K562 (cell line): ENCODE measurements at regions not wholly inside any gene's neighbourhood (a gene's known extent, or its start where the extent isn't known, plus 50 kb on each side); places are given as distances from the start of the nearest gene placed in this dataset.

ENCODE experiments used
- ATAC-seq: fragments of 200-7000 bp; cut with Tn5 transposase; 3 replicates; pipeline ENCODE4 v1.9.1; 2020; ENCODE audit warnings: moderate library complexity
- BruUV-seq: library from RNA; stranded (reverse); fragments of 400-500 nt; replicated peaks from 2 replicates; lab custom pipeline; 2021; lab: Mats Ljungman, UMichigan
- CTCF ChIA-PET: fragments of 300-600 bp; formaldehyde crosslinking; extraction: SDS; loops from one replicate; lab custom pipeline; 2021; ENCODE audit warnings: low intra/inter-chr PET ratio; lab: Yijun Ruan, JAX
- POLR2A ChIA-PET: fragments of 300-600, 350-650 bp; sonication (Branson Sonifier 250); formaldehyde crosslinking; extraction: SDS; loops from one replicate; lab custom pipeline; 2021; ENCODE audit warnings: antibody characterized with exemption, inconsistent platforms; lab: Yijun Ruan, JAX
- DNase-seq, 4 experiments: peaks; one replicate each; pipeline versions ENCODE4 v3.0.0 to v3.0.0-alpha.2; 2011 to 2018; ENCODE audit warnings: low spot score in 3 of 4, mixed read lengths in 3 of 4; ENCODE audit errors: extremely low read depth in 1 of 4
- FAIRE-seq: peaks from 2 replicates; lab custom pipeline; 2011; peaks lifted over from hg19 to GRCh38; lab: Jason Lieb, UNC
- H2AFZ ChIP-seq: 2 replicates; pipeline ENCODE4 v1.6.0; 2011; ENCODE audit warnings: low read depth, low read length, control low read depth, inconsistent platforms
- H3K27ac ChIP-seq: fragments of 200-600 bp; 3 replicates; pipeline ENCODE4 v1.8.0; 2011; ENCODE audit warnings: low read depth, mild to moderate bottlenecking, control low read depth, inconsistent platforms, low read length, moderate library complexity, mixed read lengths; ENCODE audit errors: extremely low read depth
- H3K27me3 ChIP-seq, 2 experiments: fragments of 300-600 bp in 1 of 2; 2 replicates in 1 of 2; 3 replicates in 1 of 2; pipeline versions ENCODE4 v1.6.0 to v1.8.0; 2011; ENCODE audit warnings: inconsistent platforms in 2 of 2, low read length in 2 of 2, mild to moderate bottlenecking in 1 of 2, mixed read lengths in 1 of 2, moderate library complexity in 1 of 2; ENCODE audit not compliant: control insufficient read depth in 2 of 2, insufficient read depth in 2 of 2
- H3K36me3 ChIP-seq: fragments of 300-600 bp; 3 replicates; pipeline ENCODE4 v1.8.0; 2011; ENCODE audit warnings: mild to moderate bottlenecking, low read length, inconsistent platforms; ENCODE audit not compliant: control insufficient read depth, insufficient read depth
- H3K4me1 ChIP-seq, 2 experiments: fragments of 200-600 bp in 1 of 2; replicated peaks in 1 of 2; 2 replicates in 1 of 2; 3 replicates in 1 of 2; pipeline versions ENCODE4 v1.5.1 to v1.8.0; 2011; ENCODE audit warnings: inconsistent platforms in 2 of 2, low read length in 2 of 2, mild to moderate bottlenecking in 1 of 2, mixed read lengths in 1 of 2, moderate library complexity in 1 of 2; ENCODE audit not compliant: control insufficient read depth in 2 of 2, insufficient read depth in 2 of 2
- H3K4me2 ChIP-seq: 2 replicates; pipeline ENCODE4 v1.6.1; 2011; ENCODE audit warnings: low read length, control low read depth, inconsistent platforms, mixed read lengths; ENCODE audit not compliant: insufficient read depth
- H3K4me3 ChIP-seq: fragments of 200-600 bp; sonication (generic), shearing (Covaris generic); 2 replicates; pipeline ENCODE4 v1.5.1; 2016; ENCODE audit warnings: control low read depth, inconsistent platforms
- H3K79me2 ChIP-seq: fragments of 200-600 bp; 3 replicates; pipeline ENCODE4 v1.8.0; 2011; ENCODE audit warnings: low read length, inconsistent platforms; ENCODE audit not compliant: control insufficient read depth, insufficient read depth
- H3K9ac ChIP-seq, 2 experiments: 2 replicates each; pipeline versions ENCODE4 v1.6.0 to v1.6.1; 2011; ENCODE audit warnings: low read depth in 2 of 2, low read length in 2 of 2, control low read depth in 1 of 2, inconsistent platforms in 1 of 2, mild to moderate bottlenecking in 1 of 2, mixed read lengths in 1 of 2; ENCODE audit not compliant: insufficient read depth in 1 of 2
- H3K9me1 ChIP-seq: one replicate; pipeline ENCODE4 v1.6.0; 2011; ENCODE audit warnings: inconsistent platforms, mild to moderate bottlenecking, low read length, moderate library complexity; ENCODE audit not compliant: control insufficient read depth, insufficient read depth
- H3K9me3 ChIP-seq: replicated peaks from 2 replicates; pipeline ENCODE4 v1.5.1; 2011; ENCODE audit warnings: low read depth, low read length, inconsistent platforms; ENCODE audit not compliant: control insufficient read depth, insufficient read depth
- H4K20me1 ChIP-seq: replicated peaks from 2 replicates; pipeline ENCODE4 v1.6.1; 2011; ENCODE audit warnings: low read length, inconsistent platforms, mixed read lengths; ENCODE audit not compliant: control insufficient read depth, insufficient read depth
- E2F1 ChIP-seq: sonication (generic); formaldehyde crosslinking; IDR thresholded peaks from 2 replicates; pipeline ENCODE4 v1.8.1; 2023; ENCODE audit warnings: mild to moderate bottlenecking, missing genetic modification reagents, moderate library complexity
- EP300 ChIP-seq: IDR thresholded peaks from 2 replicates; pipeline ENCODE4 v1.6.1; 2012; ENCODE audit warnings: low read length, improper control_type of control experiment
- NONO ChIP-seq, 2 experiments: fragments of 200-400 bp in 1 of 2; fragments of 450-650 bp in 1 of 2; formaldehyde crosslinking in 1 of 2; IDR thresholded peaks; 2 replicates each; pipeline ENCODE4 v1.6.1; 2017; ENCODE audit warnings: low read depth in 2 of 2, mild to moderate bottlenecking in 2 of 2, moderate library complexity in 2 of 2, low read length in 1 of 2
- POLR2AphosphoS2 ChIP-seq: IDR thresholded peaks from 2 replicates; pipeline ENCODE4 v1.6.1; 2012; ENCODE audit warnings: low read length, improper control_type of control experiment
- RFX7 ChIP-seq: fragments of 250-450 bp; sonication (Bioruptor Pico); IDR thresholded peaks from 2 replicates; pipeline ENCODE4 v1.5.1; 2021; ENCODE audit warnings: mild to moderate bottlenecking
- THAP12 ChIP-seq: fragments of 250-450 bp; sonication (Bioruptor Pico); IDR thresholded peaks from 2 replicates; pipeline ENCODE4 v1.9.0; 2021; ENCODE audit warnings: mild to moderate bottlenecking, inconsistent platforms
- ZBTB2 ChIP-seq: fragments of 450-650 bp; IDR thresholded peaks from 2 replicates; pipeline ENCODE4 v1.6.1; 2016; ENCODE audit warnings: antibody characterized with exemption
- ZFX ChIP-seq: sonication (generic); formaldehyde crosslinking; IDR thresholded peaks from 2 replicates; pipeline ENCODE4 v1.8.0; 2022; ENCODE audit warnings: mild to moderate bottlenecking, missing genetic modification reagents, moderate library complexity
- ZNF133 ChIP-seq: fragments of 250-450 bp; sonication (Bioruptor Pico); IDR thresholded peaks from 2 replicates; pipeline ENCODE4 v1.4.0; 2020; ENCODE audit warnings: mild to moderate bottlenecking
- ZNF354B ChIP-seq: fragments of 250-450 bp; sonication (Bioruptor Pico); IDR thresholded peaks from 2 replicates; pipeline ENCODE4 v1.4.0; 2020
- ZNF507 ChIP-seq: conservative IDR thresholded peaks from 2 replicates; pipeline ENCODE4 v1.6.1; 2017; ENCODE audit warnings: missing genetic modification characterization, missing compliant biosample characterization
- ZNF696 ChIP-seq: fragments of 250-450 bp; sonication (Bioruptor Pico); conservative IDR thresholded peaks from 2 replicates; pipeline ENCODE4 v1.4.0; 2020; ENCODE audit warnings: mild to moderate bottlenecking, moderate library complexity
- WGBS: fragments of 100-300 bp; shearing (Covaris generic); methylation state at CpG from one replicate; pipeline ENCODE4 v1.1.6; 2016; ENCODE audit warnings: low coverage, mixed read lengths; ENCODE audit not compliant: insufficient coverage; ENCODE audit errors: missing lambda C conversion rate; 5-methylcytosine and 5-hydroxymethylcytosine counted together
- in situ Hi-C: fragments of 300-500 bp; cut with MboI; formaldehyde crosslinking; loops from 4 replicates; pipeline ENCODE4 v1.15.0; 2018; ENCODE audit warnings: inconsistent platforms, mixed read lengths
- intact Hi-C: fragments of 100-400 bp; cut with micrococcal nuclease; formaldehyde crosslinking; loops from 2 replicates; pipeline ENCODE4 v1.14.2; 2022

- 2% methylated on average over 3 of the region's 3 CpGs for WGBS
- ChIA-PET CTCF (no interaction called here), POLR2A (no interaction called here)
- Histone ChIP-seq H3K4me1 (no peaks in the 10 kb centered on the region), H3K9ac (no peak overlapping the region), H3K79me2 (no peaks in the 10 kb centered on the region), H2AFZ (no peak overlapping the region), H3K36me3 (no peaks in the 10 kb centered on the region), H3K9me3 (no peaks in the 10 kb centered on the region; the same call in 1 of the 2 replicates), H3K4me2 (no peak overlapping the region), H3K9me1 (no peaks in the 10 kb centered on the region), H3K27me3 (no peaks in the 10 kb centered on the region), H3K4me3 (no peak overlapping the region), H3K27ac (no peak overlapping the region), H4K20me1 (no peaks in the 10 kb centered on the region)
- in situ Hi-C loops = no loop called here
- TF ChIP-seq ZNF507 (tag) (no peak), EP300 (no peak), ZNF696 (no peak), NONO (IDR thresholded peaks at IDR 0.05; ENCODE audit: low read depth in 2 of 2, low read length in 1 of 2) (no peak)
- DNase-seq = no peak
- intact Hi-C loops = no loop called here
- BruUV-seq = no TSS peak
- no peak for ATAC-seq
- no peak for FAIRE-seq
Measured at GRCh38 chr6:93163146-93163545, 256.2 kb downstream of the EPHA7 start.

- in situ Hi-C loops (no loop called here), intact Hi-C loops (no loop called here)
- ChIA-PET CTCF (no interaction called here), POLR2A (no interaction called here)
- no peak overlapping the region for H3K27ac ChIP-seq
- no TSS peak for BruUV-seq
- H3K4me3 ChIP-seq = no peak overlapping the region
- no peaks in the 10 kb centered on the region for H3K27me3 ChIP-seq
- no peaks in the 10 kb centered on the region for H3K79me2 ChIP-seq
- no peak overlapping the region for H2AFZ ChIP-seq
- no peaks in the 10 kb centered on the region for H3K4me1 ChIP-seq
- ATAC-seq (no peak), DNase-seq (no peak), FAIRE-seq (no peak)
- H3K9ac ChIP-seq = no peak overlapping the region
- 0 out of 2 replicates have a peak, but pooled peaks cover 1% of the 10 kb centered on the region for H3K9me3 ChIP-seq
- no peak overlapping the region for H3K4me2 ChIP-seq
- no peaks in the 10 kb centered on the region for H3K9me1 ChIP-seq
- 2% methylated on average over 4 of the region's 4 CpGs for WGBS
- H4K20me1 ChIP-seq = no peaks in the 10 kb centered on the region
- no peaks in the 10 kb centered on the region for H3K36me3 ChIP-seq
- no peak for TF ChIP-seq ZFX
- TF ChIP-seq POLR2AphosphoS2 = no peak
- no peak for TF ChIP-seq ZBTB2
- no peak for TF ChIP-seq RFX7 (CRISPR knock-in tag)
- TF ChIP-seq ZNF354B (CRISPR knock-in tag) = no peak
- no peak for TF ChIP-seq ZNF133
- TF ChIP-seq E2F1 (CRISPR knock-in tag) = no peak
- no peak for TF ChIP-seq THAP12 (CRISPR knock-in tag)
Measured at GRCh38 chr6:93139408-93140081, 279.8 kb downstream of the EPHA7 start.
